ENCODE measurements at regions not wholly inside any gene's neighbourhood (a gene's known extent, or its start where the extent isn't known, plus 50 kb on each side); places are given as distances from the start of the nearest gene placed in this dataset.

GRCh38 chr9:107690021-107690420 lies 200.5 kb upstream of the KLF4 start:
- TF ChIP-seq YY1 (IDR thresholded peaks at IDR 0.05; ENCODE audit: insufficient read depth, insufficient read length) (no peak), SUZ12 (IDR thresholded peaks at IDR 0.05; ENCODE audit: extremely low read depth, insufficient read depth, insufficient read length) (no peak)

Measured in NT2/D1 (cell line).